GM21367 (cell line): ENCODE measurements at regions not wholly inside any gene's neighbourhood (a gene's known extent, or its start where the extent isn't known, plus 50 kb on each side); places are given as distances from the start of the nearest gene placed in this dataset.
"Not testable (repeated sequence)": the region's sequence is repeated elsewhere in the genome, so short reads cannot be mapped to it uniquely, and the experiment has no call there.

Source experiments
- ATAC-seq: cut with Tn5 transposase; IDR thresholded peaks from one replicate; pipeline ENCODE4 v1.9.1; 2021; ENCODE audit not compliant: unreplicated experiment

- ATAC-seq: no peak
These were observed 673.0 kb upstream of the FLRT2 start for GRCh38 chr14:84856751-84857534.

GRCh38 chr14:84857571-84857970 is 672.4 kb upstream of the FLRT2 start:
- no peak for ATAC-seq

GRCh38 chr14:84859116-84859515 is 670.8 kb upstream of the FLRT2 start:
- ATAC-seq: no peak

- ATAC-seq: no peak
These were observed 665.2 kb upstream of the FLRT2 start for GRCh38 chr14:84864548-84865271.

- ATAC-seq: no peak
These were observed 658.2 kb upstream of the FLRT2 start for GRCh38 chr14:84871734-84872133.

- no peak for ATAC-seq
These were observed 655.5 kb upstream of the FLRT2 start for GRCh38 chr14:84874436-84874835.

- ATAC-seq: no peak
These were observed 652.9 kb upstream of the FLRT2 start for GRCh38 chr14:84877061-84877460.

- no peak for ATAC-seq
These were observed 647.1 kb upstream of the FLRT2 start for GRCh38 chr14:84882830-84883229.

- ATAC-seq: no peak
These were observed 644.9 kb upstream of the FLRT2 start for GRCh38 chr14:84885061-84885460.

- no peak for ATAC-seq
These were observed 638.5 kb upstream of the FLRT2 start for GRCh38 chr14:84891404-84891803.

GRCh38 chr14:84894254-84894653 is 635.7 kb upstream of the FLRT2 start:
- ATAC-seq: no peak

GRCh38 chr14:84922370-84922769 is 607.6 kb upstream of the FLRT2 start:
- no peak for ATAC-seq

GRCh38 chr14:84926656-84927055 is 603.3 kb upstream of the FLRT2 start:
- no peak for ATAC-seq

GRCh38 chr14:84927096-84927827 is 602.7 kb upstream of the FLRT2 start:
- ATAC-seq: no peak

- ATAC-seq: no peak
These were observed 600.9 kb upstream of the FLRT2 start for GRCh38 chr14:84929086-84929485.

- no peak for ATAC-seq
These were observed 600.1 kb upstream of the FLRT2 start for GRCh38 chr14:84929834-84930233.

- no peak for ATAC-seq
These were observed 592.9 kb upstream of the FLRT2 start for GRCh38 chr14:84937016-84937415.

GRCh38 chr14:84937449-84937848 is 592.5 kb upstream of the FLRT2 start:
- no peak for ATAC-seq

- not testable (repeated sequence) for ATAC-seq
These were observed 585.0 kb upstream of the FLRT2 start for GRCh38 chr14:84944901-84945300.

GRCh38 chr14:84959851-84960520 is 570.0 kb upstream of the FLRT2 start:
- ATAC-seq: no peak

- ATAC-seq: no peak
These were observed 568.3 kb upstream of the FLRT2 start for GRCh38 chr14:84961637-84962036.
